H9 (cell line): ENCODE measurements at regions not wholly inside any gene's neighbourhood (a gene's known extent, or its start where the extent isn't known, plus 50 kb on each side); places are given as distances from the start of the nearest gene placed in this dataset.

Source experiments
- DNase-seq: peaks from one replicate; pipeline ENCODE4 v3.0.0-alpha.2; 2017
- H2AFZ ChIP-seq: one replicate; pipeline ENCODE4 v1.6.1; 2013; ENCODE audit warnings: mild to moderate bottlenecking, low read length, control low read depth, moderate library complexity
- H2AK5ac ChIP-seq: 2 replicates; pipeline ENCODE4 v1.6.1; 2013; ENCODE audit warnings: low read length, control low read depth, mixed read lengths; ENCODE audit not compliant: insufficient read length
- H2BK120ac ChIP-seq: one replicate; pipeline ENCODE4 v1.6.1; 2013; ENCODE audit warnings: low read depth, mild to moderate bottlenecking, low read length, control low read depth, inconsistent platforms; ENCODE audit not compliant: poor library complexity, severe bottlenecking
- H2BK12ac ChIP-seq: 2 replicates; pipeline ENCODE4 v1.6.1; 2013; ENCODE audit warnings: low read length, control low read depth, mixed read lengths, low read depth; ENCODE audit not compliant: insufficient read length
- H2BK15ac ChIP-seq: 2 replicates; pipeline ENCODE4 v1.6.1; 2013; ENCODE audit warnings: low read depth, low read length, control low read depth
- H2BK20ac ChIP-seq: one replicate; pipeline ENCODE4 v1.6.1; 2013; ENCODE audit warnings: low read depth, mild to moderate bottlenecking, low read length, control low read depth, inconsistent platforms; ENCODE audit not compliant: poor library complexity, severe bottlenecking
- H2BK5ac ChIP-seq: 2 replicates; pipeline ENCODE4 v1.6.1; 2013; ENCODE audit warnings: low read length, control low read depth, mixed read lengths; ENCODE audit not compliant: insufficient read length
- H3K14ac ChIP-seq: 2 replicates; pipeline ENCODE4 v1.6.1; 2013; ENCODE audit warnings: low read length, control low read depth; ENCODE audit not compliant: insufficient read depth
- H3K18ac ChIP-seq: 2 replicates; pipeline ENCODE4 v1.6.1; 2013; ENCODE audit warnings: low read depth, mild to moderate bottlenecking, mixed read lengths, low read length, control low read depth; ENCODE audit not compliant: insufficient read length
- H3K23ac ChIP-seq: 2 replicates; pipeline ENCODE4 v1.6.1; 2013; ENCODE audit warnings: low read length, control low read depth, mixed read lengths, low read depth; ENCODE audit not compliant: insufficient read length
- H3K23me2 ChIP-seq: 2 replicates; pipeline ENCODE4 v1.6.1; 2013; ENCODE audit warnings: low read depth, mild to moderate bottlenecking, mixed read lengths, low read length, control low read depth; ENCODE audit not compliant: insufficient read length, poor library complexity, severe bottlenecking
- H3K27ac ChIP-seq: 2 replicates; pipeline ENCODE4 v1.5.1; 2013; ENCODE audit warnings: low read length, control low read depth, mixed read lengths, low read depth; ENCODE audit not compliant: insufficient read length
- H3K27me3 ChIP-seq: 2 replicates; pipeline ENCODE4 v1.6.1; 2013; ENCODE audit warnings: low read length, control low read depth, inconsistent platforms; ENCODE audit not compliant: insufficient read depth
- H3K4ac ChIP-seq: 2 replicates; pipeline ENCODE4 v1.6.1; 2013; ENCODE audit warnings: low read depth, mild to moderate bottlenecking, control low read depth, inconsistent platforms, low read length, moderate library complexity
- H3K4me1 ChIP-seq: 2 replicates; pipeline ENCODE4 v1.6.1; 2013; ENCODE audit warnings: low read length, control low read depth, inconsistent platforms; ENCODE audit not compliant: insufficient read depth
- H3K4me2 ChIP-seq: 2 replicates; pipeline ENCODE4 v1.6.1; 2013; ENCODE audit warnings: low read length, control low read depth, mixed read lengths; ENCODE audit not compliant: insufficient read length, insufficient read depth
- H3K56ac ChIP-seq: 2 replicates; pipeline ENCODE4 v1.6.1; 2013; ENCODE audit warnings: low read depth, mild to moderate bottlenecking, mixed read lengths, low read length, control low read depth; ENCODE audit not compliant: insufficient read length
- H3K79me1 ChIP-seq: 2 replicates; pipeline ENCODE4 v1.6.1; 2013; ENCODE audit warnings: low read depth, mild to moderate bottlenecking, moderate library complexity, low read length, control low read depth, inconsistent platforms; ENCODE audit not compliant: insufficient read depth, poor library complexity, severe bottlenecking
- H3K79me2 ChIP-seq: 2 replicates; pipeline ENCODE4 v1.6.1; 2013; ENCODE audit warnings: low read length, control low read depth, inconsistent platforms; ENCODE audit not compliant: insufficient read depth
- H3K9ac ChIP-seq: 2 replicates; pipeline ENCODE4 v1.6.1; 2013; ENCODE audit warnings: low read length, control low read depth, mixed read lengths; ENCODE audit not compliant: insufficient read length; ENCODE audit errors: extremely low read depth
- H3K9me3 ChIP-seq: one replicate; pipeline ENCODE4 v1.6.1; 2013; ENCODE audit warnings: low read depth, low read length, inconsistent platforms; ENCODE audit not compliant: control insufficient read depth
- H3T11ph ChIP-seq: one replicate; pipeline ENCODE4 v1.6.1; 2013; ENCODE audit warnings: mild to moderate bottlenecking, low read length, control low read depth, inconsistent platforms
- H4K20me1 ChIP-seq: one replicate; pipeline ENCODE4 v1.6.1; 2013; ENCODE audit not compliant: control insufficient read depth, insufficient read length, insufficient read depth
- H4K5ac ChIP-seq: 2 replicates; pipeline ENCODE4 v1.6.1; 2013; ENCODE audit warnings: low read depth, mild to moderate bottlenecking, mixed read lengths, low read length, control low read depth; ENCODE audit not compliant: insufficient read length
- H4K8ac ChIP-seq: replicated peaks from 2 replicates; pipeline ENCODE4 v1.6.1; 2013; ENCODE audit warnings: low read length, control low read depth, mixed read lengths, low read depth; ENCODE audit not compliant: insufficient read length
- H4K91ac ChIP-seq: 2 replicates; pipeline ENCODE4 v1.6.1; 2013; ENCODE audit warnings: low read depth, mild to moderate bottlenecking, moderate library complexity, mixed read lengths, low read length, control low read depth; ENCODE audit not compliant: insufficient read length
- H3K27ac Mint-ChIP-seq, 3 experiments: 2 replicates in 2 of 3; 3 replicates in 1 of 3; pipeline ENCODE4 v1.8.0; 2020 to 2021; ENCODE audit warnings: mixed read lengths in 3 of 3, mild to moderate bottlenecking in 1 of 3, moderate library complexity in 1 of 3
- H3K27me3 Mint-ChIP-seq: 2 replicates; pipeline ENCODE4 v1.8.0; 2021; ENCODE audit warnings: low read depth, mild to moderate bottlenecking, moderate library complexity, mixed read lengths
- H3K36me3 Mint-ChIP-seq, 3 experiments: 2 replicates in 2 of 3; 3 replicates in 1 of 3; pipeline ENCODE4 v1.8.0; 2020 to 2021; ENCODE audit warnings: low read depth in 3 of 3, mixed read lengths in 3 of 3; ENCODE audit not compliant: insufficient read depth in 1 of 3
- H3K4me1 Mint-ChIP-seq, 2 experiments: 2 replicates each; pipeline ENCODE4 v1.8.0; 2020; ENCODE audit warnings: mixed read lengths in 2 of 2
- H3K4me3 Mint-ChIP-seq, 2 experiments: 2 replicates in 1 of 2; 3 replicates in 1 of 2; pipeline ENCODE4 v1.8.0; 2020 to 2021; ENCODE audit warnings: mild to moderate bottlenecking in 2 of 2, mixed read lengths in 2 of 2, moderate library complexity in 1 of 2
- H3K9me3 Mint-ChIP-seq, 2 experiments: 2 replicates in 1 of 2; 3 replicates in 1 of 2; pipeline ENCODE4 v1.8.0; 2020; ENCODE audit warnings: mild to moderate bottlenecking in 2 of 2, mixed read lengths in 2 of 2, moderate library complexity in 1 of 2
- CTCF ChIP-seq: fragments of 200-600 bp; sonication (generic); conservative IDR thresholded peaks from 3 replicates; pipeline ENCODE4 v1.8.0; 2021; ENCODE audit warnings: antibody characterized with exemption, mild to moderate bottlenecking
- WGBS: extraction: QIAGEN DNeasy Blood & Tissue Kit; methylation state at CpG from one replicate; pipeline ENCODE4 v1.1.7; 2013; ENCODE audit warnings: missing lambda C conversion rate, low lambda C conversion rate, mixed read lengths; ENCODE audit not compliant: insufficient read length; ENCODE audit errors: extremely low coverage; 5-methylcytosine and 5-hydroxymethylcytosine counted together

GRCh38 chr6:19150307-19150706 is 686.9 kb upstream of the ID4 start:
- Histone ChIP-seq H4K5ac (no peak overlapping the region), H3K79me1 (no peaks in the 10 kb centered on the region), H3K4me1 (no peaks in the 10 kb centered on the region), H3K27ac (no peak overlapping the region), H2BK120ac (no peak overlapping the region), H2BK5ac (no peak overlapping the region), H3K27me3 (no peaks in the 10 kb centered on the region), H3T11ph (no peak overlapping the region), H2AK5ac (no peak overlapping the region), H3K4me2 (no peak overlapping the region), H3K18ac (no peak overlapping the region), H3K4ac (no peak overlapping the region), H4K20me1 (no peaks in the 10 kb centered on the region), H3K9me3 (no peaks in the 10 kb centered on the region), H2BK15ac (no peak overlapping the region), H2BK12ac (no peak overlapping the region), H3K23me2 (no peaks in the 10 kb centered on the region), H3K14ac (no peak overlapping the region), H3K9ac (no peak overlapping the region), H2BK20ac (no peak overlapping the region), H3K79me2 (no peaks in the 10 kb centered on the region), H4K91ac (no peak overlapping the region), H2AFZ (no peak overlapping the region), H3K23ac (no peak overlapping the region), H4K8ac (no peak overlapping the region), H3K56ac (no peak overlapping the region)
- H3K4me1 Mint-ChIP-seq, result no peaks in the 10 kb centered on the region
- TF ChIP-seq CTCF, result no peak
- no peaks in the 10 kb centered on the region for H3K36me3 Mint-ChIP-seq
- no peaks in the 10 kb centered on the region for H3K9me3 Mint-ChIP-seq
- no peaks in the 10 kb centered on the region for H3K27me3 Mint-ChIP-seq
- H3K4me3 Mint-ChIP-seq, result no peak overlapping the region
- no peak for DNase-seq
- H3K27ac Mint-ChIP-seq, result no peak overlapping the region
- no CpG with 5 or more reads among the region's 3 CpGs for WGBS
